SW 1271 (cell line): ENCODE measurements at regions not wholly inside any gene's neighbourhood (a gene's known extent, or its start where the extent isn't known, plus 50 kb on each side); places are given as distances from the start of the nearest gene placed in this dataset.

ENCODE experiments used
- DNase-seq, 2 experiments: peaks; one replicate each; lab custom pipeline; 2025; lab: John Stamatoyannopoulos, UW

GRCh38 chr1:65097076-65097475 lies 50.9 kb upstream of the AK4 start:
- DNase-seq, result no peak
